Ovary (tissue), 3 donors: ENCODE measurements at regions not wholly inside any gene's neighbourhood (a gene's known extent, or its start where the extent isn't known, plus 50 kb on each side); places are given as distances from the start of the nearest gene placed in this dataset.

Source experiments
- CTCF ChIP-seq, 3 donors: fragments of 450-650 bp in 2 of 3; fragments of 200-600 bp in 1 of 3; IDR thresholded peaks; one replicate each; pipeline versions ENCODE4 v1.5.1 to v1.8.0; 2016 to 2022; ENCODE audit warnings: antibody characterized with exemption in 3 of 3, mild to moderate bottlenecking in 1 of 3
- POLR2A ChIP-seq: fragments of 450-650 bp; IDR thresholded peaks from one replicate; pipeline ENCODE4 v1.6.1; 2017; ENCODE audit warnings: antibody characterized with exemption, mild to moderate bottlenecking, moderate library complexity
- donor health status: DM: no; HTN: no; CAD: no.

- TF ChIP-seq POLR2A (no peak), CTCF (IDR thresholded peaks at IDR 0.05) (no peak)
Measured at GRCh38 chr5:56515011-56515410, 281.9 kb upstream of the ANKRD55 start.
